ENCODE measurements at regions not wholly inside any gene's neighbourhood (a gene's known extent, or its start where the extent isn't known, plus 50 kb on each side); places are given as distances from the start of the nearest gene placed in this dataset.

- no peak for DNase-seq (ENCODE audit: extremely low read depth, low read depth)
- TF ChIP-seq CTCF (IDR thresholded peaks at IDR 0.05; ENCODE audit: low read depth, low read length) = no peak
These were observed 205.8 kb downstream of the SPTSSA start for GRCh38 chr14:34256223-34256622.

GRCh38 chr14:34254571-34254970 is 207.5 kb downstream of the SPTSSA start:
- no peak for TF ChIP-seq CTCF (IDR thresholded peaks at IDR 0.05; ENCODE audit: low read depth, low read length)
- DNase-seq (ENCODE audit: extremely low read depth, low read depth) = no peak

GRCh38 chr14:34254031-34254430 is 208.0 kb downstream of the SPTSSA start:
- no peak for TF ChIP-seq CTCF (IDR thresholded peaks at IDR 0.05; ENCODE audit: low read depth, low read length)
- no peak for DNase-seq (ENCODE audit: extremely low read depth, low read depth)

- TF ChIP-seq CTCF (IDR thresholded peaks at IDR 0.05; ENCODE audit: low read depth, low read length) = no peak
- no peak for DNase-seq (ENCODE audit: extremely low read depth, low read depth)
These were observed 209.8 kb downstream of the SPTSSA start for GRCh38 chr14:34252227-34252626.

GRCh38 chr14:34251662-34252061 is 210.4 kb downstream of the SPTSSA start:
- no peak for TF ChIP-seq CTCF (IDR thresholded peaks at IDR 0.05; ENCODE audit: low read depth, low read length)
- no peak for DNase-seq (ENCODE audit: extremely low read depth, low read depth)

GRCh38 chr14:34250959-34251358 is 211.1 kb downstream of the SPTSSA start:
- no peak for TF ChIP-seq CTCF (IDR thresholded peaks at IDR 0.05; ENCODE audit: low read depth, low read length)
- no peak for DNase-seq (ENCODE audit: extremely low read depth, low read depth)

GRCh38 chr14:34247605-34248004 is 214.4 kb downstream of the SPTSSA start:
- DNase-seq (ENCODE audit: extremely low read depth, low read depth) = no peak
- no peak for TF ChIP-seq CTCF (IDR thresholded peaks at IDR 0.05; ENCODE audit: low read depth, low read length)
